CD4-positive, alpha-beta T cell (primary cell): ENCODE measurements at regions not wholly inside any gene's neighbourhood (a gene's known extent, or its start where the extent isn't known, plus 50 kb on each side); places are given as distances from the start of the nearest gene placed in this dataset.

Experiments
- ATAC-seq: fragments of 200-7000 bp; cut with Tn5 transposase; one replicate; pipeline ENCODE4 v1.10.0; 2022; ENCODE audit warnings: mild to moderate bottlenecking; ENCODE audit not compliant: poor library complexity
- CTCF ChIA-PET: fragments of 350-600 bp; sonication (Branson Sonifier 250); formaldehyde crosslinking; loops from one replicate; lab custom pipeline; 2021; ENCODE audit warnings: antibody characterized with exemption, inconsistent platforms; lab: Charles Lee
- POLR2A ChIA-PET: fragments of 350-600 bp; sonication (Branson Sonifier 250); formaldehyde crosslinking; loops from one replicate; lab custom pipeline; 2021; ENCODE audit warnings: antibody characterized with exemption, inconsistent platforms; lab: Charles Lee
- DNase-seq, 14 experiments: peaks; one replicate each; pipeline ENCODE4 v3.0.0-alpha.2; 2013 to 2020; ENCODE audit warnings: mixed read lengths in 2 of 14
- H3K27ac ChIP-seq, 2 donors: one replicate each; pipeline versions ENCODE4 v1.5.1 to v1.7.0; 2013; ENCODE audit warnings: low read length in 2 of 2, low read depth in 1 of 2, mild to moderate bottlenecking in 1 of 2
- H3K27me3 ChIP-seq, 2 experiments: 1 replicate in 1 of 2; 2 replicates in 1 of 2; pipeline versions ENCODE4 v1.6.1 to v1.7.0; 2013; ENCODE audit warnings: low read length in 2 of 2, control low read depth in 1 of 2, mild to moderate bottlenecking in 1 of 2, moderate library complexity in 1 of 2; ENCODE audit not compliant: insufficient read depth in 2 of 2, control insufficient read depth in 1 of 2
- H3K36me3 ChIP-seq: one replicate; pipeline ENCODE4 v1.6.1; 2013; ENCODE audit warnings: low read length, control low read depth; ENCODE audit not compliant: insufficient read depth
- H3K4me1 ChIP-seq: one replicate; pipeline ENCODE4 v1.6.1; 2013; ENCODE audit warnings: low read length, control low read depth; ENCODE audit not compliant: insufficient read depth
- H3K4me3 ChIP-seq: one replicate; pipeline ENCODE4 v1.5.1; 2013; ENCODE audit warnings: mild to moderate bottlenecking, low read length, moderate library complexity
- H3K9me3 ChIP-seq, 2 experiments: 1 replicate in 1 of 2; 2 replicates in 1 of 2; pipeline versions ENCODE4 v1.6.1 to v1.7.0; 2013; ENCODE audit warnings: low read length in 2 of 2, mild to moderate bottlenecking in 2 of 2, control low read depth in 1 of 2, moderate library complexity in 1 of 2; ENCODE audit not compliant: control insufficient read depth in 1 of 2, insufficient read depth in 1 of 2
- H3K27ac Mint-ChIP-seq: one replicate; pipeline ENCODE4 v1.8.0; 2020; ENCODE audit warnings: mixed read lengths
- H3K27me3 Mint-ChIP-seq: one replicate; pipeline ENCODE4 v1.8.0; 2021; ENCODE audit warnings: mixed read lengths
- H3K36me3 Mint-ChIP-seq: one replicate; pipeline ENCODE4 v1.8.0; 2021; ENCODE audit warnings: low read depth, mixed read lengths
- H3K4me1 Mint-ChIP-seq: one replicate; pipeline ENCODE4 v1.8.0; 2021; ENCODE audit warnings: low read depth, mixed read lengths
- H3K4me3 Mint-ChIP-seq: one replicate; pipeline ENCODE4 v1.8.0; 2020; ENCODE audit warnings: mild to moderate bottlenecking, mixed read lengths
- H3K9me3 Mint-ChIP-seq: one replicate; pipeline ENCODE4 v1.8.0; 2020; ENCODE audit warnings: mixed read lengths
- intact Hi-C, 2 experiments: fragments of 100-400 bp; cut with DNase I in 1 of 2; cut with micrococcal nuclease in 1 of 2; formaldehyde crosslinking; loops; one replicate each; pipeline versions ENCODE4 v1.15.1 to v1.9.0; 2023 to 2025; cut with DNase I, micrococcal nuclease
- TF ChIP-seq, protein P1 (sequence below): fragments of 200-600 bp; IDR thresholded peaks from one replicate; pipeline ENCODE4 v1.8.0; 2022; ENCODE audit warnings: antibody characterized with exemption, mild to moderate bottlenecking

DNA sequence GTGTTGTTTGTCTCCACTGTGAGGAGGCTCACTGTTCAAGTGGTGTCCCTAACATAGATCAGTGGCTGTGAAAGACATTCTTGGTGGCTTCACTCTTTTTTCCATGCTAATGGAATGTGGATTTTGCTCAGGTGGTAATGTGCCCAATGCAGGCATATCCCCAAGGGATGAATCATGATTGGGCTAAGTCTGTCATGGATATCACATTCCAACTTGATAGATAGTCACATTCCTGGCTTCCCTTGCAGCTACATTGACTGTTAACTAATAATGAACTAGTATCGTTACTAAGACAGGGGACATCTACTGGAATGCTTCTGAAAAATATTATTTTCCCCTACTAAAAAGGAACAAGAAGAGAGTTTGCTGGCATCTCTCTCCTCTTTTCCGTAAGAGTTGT, 86.3 kb upstream of the SOD1 start:
- ChIA-PET POLR2A (no interaction called here), CTCF (no interaction called here)
- H3K4me1 ChIP-seq, result no peaks in the 10 kb centered on the region
- no peaks in the 10 kb centered on the region for H3K36me3 Mint-ChIP-seq
- H3K4me1 Mint-ChIP-seq, result no peaks in the 10 kb centered on the region
- peaks cover 7% of the 10 kb centered on the region for H3K9me3 Mint-ChIP-seq
- no peak for ATAC-seq
- no peak overlapping the region for H3K27ac Mint-ChIP-seq
- no peaks in the 10 kb centered on the region for H3K27me3 Mint-ChIP-seq
- H3K27ac ChIP-seq, result no peak overlapping the region
- H3K4me3 Mint-ChIP-seq, result no peak overlapping the region
- intact Hi-C loops, result no loop called here
- H3K9me3 ChIP-seq, result peaks cover 0 to 4% of the 10 kb centered on the region in 2 experiments
- no peak overlapping the region for H3K4me3 ChIP-seq
- DNase-seq, result no peak
- H3K36me3 ChIP-seq, result no peaks in the 10 kb centered on the region
- no peaks in the 10 kb centered on the region for H3K27me3 ChIP-seq
- TF ChIP-seq, protein P1, sequence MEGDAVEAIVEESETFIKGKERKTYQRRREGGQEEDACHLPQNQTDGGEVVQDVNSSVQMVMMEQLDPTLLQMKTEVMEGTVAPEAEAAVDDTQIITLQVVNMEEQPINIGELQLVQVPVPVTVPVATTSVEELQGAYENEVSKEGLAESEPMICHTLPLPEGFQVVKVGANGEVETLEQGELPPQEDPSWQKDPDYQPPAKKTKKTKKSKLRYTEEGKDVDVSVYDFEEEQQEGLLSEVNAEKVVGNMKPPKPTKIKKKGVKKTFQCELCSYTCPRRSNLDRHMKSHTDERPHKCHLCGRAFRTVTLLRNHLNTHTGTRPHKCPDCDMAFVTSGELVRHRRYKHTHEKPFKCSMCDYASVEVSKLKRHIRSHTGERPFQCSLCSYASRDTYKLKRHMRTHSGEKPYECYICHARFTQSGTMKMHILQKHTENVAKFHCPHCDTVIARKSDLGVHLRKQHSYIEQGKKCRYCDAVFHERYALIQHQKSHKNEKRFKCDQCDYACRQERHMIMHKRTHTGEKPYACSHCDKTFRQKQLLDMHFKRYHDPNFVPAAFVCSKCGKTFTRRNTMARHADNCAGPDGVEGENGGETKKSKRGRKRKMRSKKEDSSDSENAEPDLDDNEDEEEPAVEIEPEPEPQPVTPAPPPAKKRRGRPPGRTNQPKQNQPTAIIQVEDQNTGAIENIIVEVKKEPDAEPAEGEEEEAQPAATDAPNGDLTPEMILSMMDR, result no peak

DNA sequence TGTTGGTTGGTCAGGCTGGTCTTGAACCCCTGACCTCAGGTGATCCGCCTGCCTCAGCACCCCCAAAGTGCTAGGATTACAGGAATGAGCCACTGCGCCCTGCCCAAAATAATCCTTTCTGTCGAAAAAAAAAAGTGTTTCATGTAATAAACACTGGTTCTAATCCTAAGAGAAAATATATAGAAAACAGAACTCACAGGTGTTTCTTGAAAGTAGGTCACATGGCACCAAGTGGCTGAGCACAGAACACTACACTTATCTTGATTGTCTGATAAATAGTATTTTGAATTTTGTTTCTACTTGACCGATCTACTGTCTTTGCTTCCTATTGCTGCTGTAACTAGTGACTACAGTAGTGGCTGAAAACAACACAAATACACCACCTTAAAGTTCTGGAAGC, 87.6 kb upstream of the SOD1 start:
- intact Hi-C loops, result no loop called here
- Histone ChIP-seq H3K9me3 (peaks cover 0 to 4% of the 10 kb centered on the region in 2 experiments), H3K27ac (no peak overlapping the region), H3K27me3 (no peaks in the 10 kb centered on the region), H3K4me3 (no peak overlapping the region), H3K36me3 (no peaks in the 10 kb centered on the region), H3K4me1 (no peaks in the 10 kb centered on the region)
- Mint-ChIP-seq H3K4me1 (no peaks in the 10 kb centered on the region), H3K36me3 (no peaks in the 10 kb centered on the region), H3K9me3 (peaks cover 7% of the 10 kb centered on the region), H3K27ac (no peak overlapping the region), H3K4me3 (no peak overlapping the region), H3K27me3 (no peaks in the 10 kb centered on the region)
- ChIA-PET CTCF (interaction anchor here (0.6 kb wide), 1 partner anchor 12 kb away, joined by 4 read pairs; no protein-coding TSS in a partner anchor), POLR2A (no interaction called here)
- ATAC-seq, result no peak
- TF ChIP-seq, protein P1, result no peak
- DNase-seq, result no peak

DNA sequence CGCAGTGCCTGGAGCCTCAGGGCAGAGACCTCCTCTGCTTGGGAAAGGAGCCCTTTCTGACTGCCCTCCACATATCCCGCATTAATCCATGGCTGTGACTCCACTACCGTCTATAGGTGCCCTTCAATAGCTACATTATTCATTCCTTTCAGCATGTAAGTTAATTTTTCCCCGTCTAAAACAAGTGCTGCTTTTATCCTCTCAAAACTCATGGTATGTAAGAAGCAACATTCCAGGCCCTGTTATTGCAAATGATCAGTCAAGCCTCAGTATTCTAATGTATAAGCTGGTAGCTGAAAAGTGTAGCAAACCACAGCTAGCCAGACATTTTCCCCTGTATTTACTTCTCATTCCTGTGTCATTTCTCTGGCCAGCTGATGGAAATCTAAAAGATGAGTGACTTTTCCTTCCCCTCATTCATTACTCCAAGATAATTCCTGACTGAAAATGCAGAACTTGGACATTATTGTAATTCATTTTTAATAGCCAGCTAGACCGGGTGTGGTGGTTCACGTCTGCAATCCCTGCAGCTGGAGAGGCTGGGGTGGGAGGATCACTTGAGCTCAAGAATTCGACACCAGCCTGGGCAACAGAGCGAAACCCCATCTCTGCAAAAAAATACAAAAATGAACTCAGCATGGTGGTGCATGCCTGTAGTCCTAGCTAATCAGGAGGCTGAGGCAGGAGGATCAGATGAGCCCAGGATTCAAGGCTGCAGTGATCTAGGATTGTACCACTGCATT, 88.5 kb upstream of the SOD1 start:
- Mint-ChIP-seq H3K4me3 (no peak overlapping the region), H3K27ac (no peak overlapping the region), H3K4me1 (no peaks in the 10 kb centered on the region), H3K36me3 (no peaks in the 10 kb centered on the region), H3K27me3 (no peaks in the 10 kb centered on the region), H3K9me3 (peaks cover 7% of the 10 kb centered on the region)
- Histone ChIP-seq H3K36me3 (no peaks in the 10 kb centered on the region), H3K27me3 (no peaks in the 10 kb centered on the region), H3K4me1 (no peaks in the 10 kb centered on the region), H3K4me3 (no peak overlapping the region), H3K9me3 (peaks cover 0 to 4% of the 10 kb centered on the region in 2 experiments), H3K27ac (no peak overlapping the region)
- no peak for DNase-seq
- ChIA-PET POLR2A (interaction anchor here (1.2 kb wide), 1 partner anchor 12 kb away, joined by 4 read pairs; no protein-coding TSS in a partner anchor), CTCF (interaction anchor here (0.6 to 2.3 kb wide), 2 partner anchors 10 to 11 kb away, joined by 4 to 7 read pairs; no protein-coding TSS in a partner anchor)
- no peak for ATAC-seq
- intact Hi-C loops, result no loop called here
- TF ChIP-seq, protein P1, result no peak
